ENCODE measurements at regions not wholly inside any gene's neighbourhood (a gene's known extent, or its start where the extent isn't known, plus 50 kb on each side); places are given as distances from the start of the nearest gene placed in this dataset.

GRCh38 chr9:27844797-27845196 lies 271.5 kb upstream of the C9orf72 start:
- Histone ChIP-seq H3K27me3 (replicated peaks in 1 of 4; ENCODE audit: control insufficient read depth in 3 of 4, extremely low read depth in 1 of 4, insufficient read depth in 3 of 4, low read length in 3 of 4) (peaks cover 0 to under 1% (median 0%) of the 10 kb centered on the region in 4 experiments; a peak in 1 of 7 replicates), H3K79me2 (ENCODE audit: control insufficient read depth in 1 of 2, insufficient read depth in 2 of 2, low read length in 2 of 2) (no peaks in the 10 kb centered on the region), H3K56ac (replicated peaks; ENCODE audit: insufficient read length, low read depth, low read length) (no peak overlapping the region), H4K91ac (replicated peaks; ENCODE audit: insufficient read length, low read length) (no peak overlapping the region), H3K18ac (ENCODE audit: extremely low read depth, low read length) (no peak overlapping the region), H2AFZ (ENCODE audit: low read length) (no peak overlapping the region), H4K8ac (ENCODE audit: extremely low read depth, insufficient read depth, low read length) (no peak overlapping the region), H3K4me2 (ENCODE audit: insufficient read depth in 1 of 2, low read depth in 2 of 2, low read length in 2 of 2) (no peak overlapping the region), H2BK15ac (ENCODE audit: low read length) (no peak overlapping the region), H3K36me3 (ENCODE audit: control insufficient read depth in 2 of 4, insufficient read depth in 4 of 4, low read length in 3 of 4) (no peaks in the 10 kb centered on the region), H3K4me3 (ENCODE audit: extremely low read depth in 1 of 4, insufficient read depth in 2 of 4, low read depth in 3 of 4, low read length in 4 of 4) (no peak overlapping the region), H2BK120ac (replicated peaks; ENCODE audit: low read depth, low read length) (no peak overlapping the region), H3K14ac (ENCODE audit: insufficient read length) (no peak overlapping the region), H3K4me1 (replicated peaks in 1 of 4; ENCODE audit: control insufficient read depth in 3 of 4, insufficient read depth in 4 of 4, low read length in 3 of 4) (no peaks in the 10 kb centered on the region), H2BK20ac (ENCODE audit: low read length) (no peak overlapping the region), H3K23ac (ENCODE audit: insufficient read length) (no peak overlapping the region), H2AK5ac (ENCODE audit: low read depth, low read length) (no peak overlapping the region), H4K5ac (ENCODE audit: insufficient read length, low read depth, low read length) (no peak overlapping the region), H3K27ac (ENCODE audit: low read depth, low read length) (no peak overlapping the region), H3K9me3 (ENCODE audit: insufficient read depth in 2 of 2, low read depth in 1 of 2, low read length in 1 of 2) (no peaks in the 10 kb centered on the region), H2BK5ac (ENCODE audit: low read depth, low read length) (no peak overlapping the region), H3K23me2 (ENCODE audit: low read depth, low read length) (no peaks in the 10 kb centered on the region), H3K9ac (replicated peaks in 1 of 4; ENCODE audit: extremely low read depth in 1 of 4, low read depth in 3 of 4, low read length in 3 of 4) (no peak overlapping the region), H2BK12ac (ENCODE audit: low read depth, low read length) (no peak overlapping the region), H3K4ac (replicated peaks; ENCODE audit: insufficient read length, low read depth, low read length) (no peak overlapping the region), H4K20me1 (replicated peaks in 1 of 2; ENCODE audit: control insufficient read depth in 1 of 2, insufficient read depth in 2 of 2, low read length in 2 of 2) (no peaks in the 10 kb centered on the region), H3K79me1 (ENCODE audit: low read depth, low read length) (no peaks in the 10 kb centered on the region)
- DNase-seq (ENCODE audit: low read depth in 1 of 2, low spot score in 2 of 2) (no peak), FAIRE-seq (no peak)
- ChIA-PET POLR2A (ENCODE audit: partially characterized antibody) (no interaction called here), CTCF (ENCODE audit: partially characterized antibody) (no interaction called here)
- WGBS, 2 experiments (ENCODE audit: extremely low coverage in 1 of 2, insufficient coverage in 1 of 2, insufficient read length in 1 of 2, insufficient replicate concordance in 2 of 2, low coverage in 1 of 2, low lambda C conversion rate in 2 of 2, missing lambda C conversion rate in 1 of 2), result 75% methylated on average over 1 of the region's 1 CpG; no CpG with 5 or more reads in 1 of the 2 experiments
- TF ChIP-seq RFX5 (IDR thresholded peaks at IDR 0.05; ENCODE audit: borderline replicate concordance, low read depth, low read length) (no peak), POLR2AphosphoS5 (IDR thresholded peaks at IDR 0.05; ENCODE audit: low read depth, low read length) (no peak), TAF1 (IDR thresholded peaks at IDR 0.05; ENCODE audit: low read depth, low read length) (no peak)
